Natural killer cell treated with Interleukin-12 subunit alpha and Interleukin-12 subunit beta and Interleukin-15 and Interleukin-18, amount 100 ng/mL, for 72 hours (primary cell): ENCODE measurements at regions not wholly inside any gene's neighbourhood (a gene's known extent, or its start where the extent isn't known, plus 50 kb on each side); places are given as distances from the start of the nearest gene placed in this dataset.

Experiments
- ATAC-seq, 2 donors: fragments of 150-1000 bp; cut with Tn5 transposase in 1 of 2; sonication (Bioruptor Pico), chemical (Tn5 transposase) in 1 of 2; 2 replicates each; pipeline ENCODE4 v1.10.0; 2021
- DNase-seq: peaks from one replicate; pipeline ENCODE4 v3.0.0; 2022; ENCODE audit warnings: low spot score
- H3K27ac Mint-ChIP-seq, 2 donors: 1 replicate in 1 of 2; 2 replicates in 1 of 2; pipeline ENCODE4 v1.8.0; 2022; ENCODE audit warnings: mixed read lengths in 2 of 2, mild to moderate bottlenecking in 1 of 2, moderate library complexity in 1 of 2
- H3K27me3 Mint-ChIP-seq, 2 donors: 1 replicate in 1 of 2; 2 replicates in 1 of 2; pipeline ENCODE4 v1.8.0; 2022; ENCODE audit warnings: mixed read lengths in 2 of 2
- H3K36me3 Mint-ChIP-seq: one replicate; pipeline ENCODE4 v1.8.0; 2022; ENCODE audit warnings: mixed read lengths
- H3K4me1 Mint-ChIP-seq, 2 donors: 1 replicate in 1 of 2; 2 replicates in 1 of 2; pipeline ENCODE4 v1.8.0; 2022; ENCODE audit warnings: low read depth in 2 of 2, mixed read lengths in 2 of 2, mild to moderate bottlenecking in 1 of 2
- H3K4me3 Mint-ChIP-seq: one replicate; pipeline ENCODE4 v1.8.0; 2022; ENCODE audit warnings: mixed read lengths
- H3K9me3 Mint-ChIP-seq: 2 replicates; pipeline ENCODE4 v1.8.0; 2022; ENCODE audit warnings: mixed read lengths

DNA sequence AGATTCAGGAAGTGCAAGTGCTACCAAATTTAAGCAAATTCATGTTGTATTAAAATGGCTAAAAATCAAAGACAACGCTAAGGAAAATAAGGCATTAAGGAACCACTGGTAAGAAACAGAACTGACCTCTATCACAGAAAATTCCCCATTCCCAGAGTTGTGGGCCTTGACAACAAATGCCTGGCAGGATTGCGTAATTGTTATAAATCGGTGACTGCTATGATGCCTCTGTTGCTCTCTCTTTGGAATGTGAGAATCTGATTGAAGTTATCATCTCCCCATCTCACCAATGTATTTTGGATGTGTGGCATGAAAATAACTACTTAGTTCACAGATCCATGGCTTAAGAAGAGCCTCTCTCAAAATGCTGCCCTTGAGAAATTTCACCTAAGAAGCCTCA is 257.3 kb downstream of the OGFRL1 start:
- ATAC-seq: no peak
- peaks cover 4% of the 10 kb centered on the region for H3K36me3 Mint-ChIP-seq
- H3K4me3 Mint-ChIP-seq: no peak overlapping the region
- DNase-seq: no peak
- H3K27me3 Mint-ChIP-seq: no peaks in the 10 kb centered on the region
- no peak overlapping the region for H3K27ac Mint-ChIP-seq
- no peaks in the 10 kb centered on the region for H3K9me3 Mint-ChIP-seq
- no peaks in the 10 kb centered on the region for H3K4me1 Mint-ChIP-seq

- H3K36me3 Mint-ChIP-seq: peaks cover 9% of the 10 kb centered on the region
- no peak overlapping the region for H3K27ac Mint-ChIP-seq
- no peak overlapping the region for H3K4me3 Mint-ChIP-seq
- DNase-seq (no peak), ATAC-seq (no peak)
- no peaks in the 10 kb centered on the region for H3K27me3 Mint-ChIP-seq
- H3K9me3 Mint-ChIP-seq: peaks cover 13% of the 10 kb centered on the region
- H3K4me1 Mint-ChIP-seq: no peaks in the 10 kb centered on the region
These were observed 263.2 kb downstream of the OGFRL1 start for GRCh38 chr6:71551798-71552197.

- Mint-ChIP-seq H3K4me1 (no peaks in the 10 kb centered on the region), H3K4me3 (no peak overlapping the region), H3K27me3 (no peaks in the 10 kb centered on the region), H3K36me3 (peaks cover 12% of the 10 kb centered on the region), H3K9me3 (peaks cover 24% of the 10 kb centered on the region), H3K27ac (no peak overlapping the region)
- no peak for DNase-seq
- no peak for ATAC-seq
These were observed 267.5 kb downstream of the OGFRL1 start for GRCh38 chr6:71556141-71556540.

- no peak overlapping the region for H3K27ac Mint-ChIP-seq
- peaks cover 12% of the 10 kb centered on the region for H3K36me3 Mint-ChIP-seq
- DNase-seq (no peak), ATAC-seq (no peak)
- no peak overlapping the region for H3K4me3 Mint-ChIP-seq
- no peaks in the 10 kb centered on the region for H3K4me1 Mint-ChIP-seq
- peaks cover 17% of the 10 kb centered on the region for H3K9me3 Mint-ChIP-seq
- no peaks in the 10 kb centered on the region for H3K27me3 Mint-ChIP-seq
These were observed 270.4 kb downstream of the OGFRL1 start for GRCh38 chr6:71558974-71559373.

DNA sequence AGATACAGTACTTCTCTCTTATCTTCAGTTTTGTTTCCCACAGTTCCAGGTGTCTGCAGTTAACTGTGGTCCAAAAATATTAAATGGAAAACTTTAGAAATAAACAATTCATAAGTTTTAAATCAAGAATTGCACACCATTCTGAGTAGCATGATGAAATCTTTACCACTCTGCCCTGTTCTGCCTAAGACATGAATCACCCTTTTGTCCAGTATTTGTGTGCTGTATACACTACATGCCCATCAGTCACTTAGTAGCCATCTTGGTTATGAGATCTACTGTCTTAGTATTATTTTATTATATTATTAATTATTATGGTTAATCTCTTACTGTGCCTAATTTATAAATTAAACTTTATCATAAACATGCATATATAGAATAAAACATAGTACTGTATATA is 279.0 kb downstream of the OGFRL1 start:
- Mint-ChIP-seq H3K4me3 (no peak overlapping the region), H3K36me3 (no peaks in the 10 kb centered on the region), H3K9me3 (no peaks in the 10 kb centered on the region), H3K27ac (no peak overlapping the region), H3K27me3 (no peaks in the 10 kb centered on the region), H3K4me1 (no peaks in the 10 kb centered on the region)
- ATAC-seq (no peak), DNase-seq (no peak)

- no peaks in the 10 kb centered on the region for H3K36me3 Mint-ChIP-seq
- no peaks in the 10 kb centered on the region for H3K27me3 Mint-ChIP-seq
- ATAC-seq: no peak
- DNase-seq: no peak
- H3K4me3 Mint-ChIP-seq: no peak overlapping the region
- H3K27ac Mint-ChIP-seq: no peak overlapping the region
- peaks cover 4% of the 10 kb centered on the region for H3K9me3 Mint-ChIP-seq
- no peaks in the 10 kb centered on the region for H3K4me1 Mint-ChIP-seq
These were observed 289.2 kb downstream of the OGFRL1 start for GRCh38 chr6:71577766-71578165.

GRCh38 chr6:71579902-71580301 is 291.3 kb downstream of the OGFRL1 start:
- Mint-ChIP-seq H3K27me3 (no peaks in the 10 kb centered on the region), H3K4me3 (no peak overlapping the region), H3K27ac (no peak overlapping the region), H3K4me1 (no peaks in the 10 kb centered on the region), H3K9me3 (peaks cover 4% of the 10 kb centered on the region), H3K36me3 (no peaks in the 10 kb centered on the region)
- ATAC-seq (no peak), DNase-seq (no peak)

- no peak overlapping the region for H3K27ac Mint-ChIP-seq
- H3K9me3 Mint-ChIP-seq: peaks cover 4% of the 10 kb centered on the region
- no peaks in the 10 kb centered on the region for H3K27me3 Mint-ChIP-seq
These were observed 294.2 kb downstream of the OGFRL1 start for GRCh38 chr6:71582820-71583219.

DNA sequence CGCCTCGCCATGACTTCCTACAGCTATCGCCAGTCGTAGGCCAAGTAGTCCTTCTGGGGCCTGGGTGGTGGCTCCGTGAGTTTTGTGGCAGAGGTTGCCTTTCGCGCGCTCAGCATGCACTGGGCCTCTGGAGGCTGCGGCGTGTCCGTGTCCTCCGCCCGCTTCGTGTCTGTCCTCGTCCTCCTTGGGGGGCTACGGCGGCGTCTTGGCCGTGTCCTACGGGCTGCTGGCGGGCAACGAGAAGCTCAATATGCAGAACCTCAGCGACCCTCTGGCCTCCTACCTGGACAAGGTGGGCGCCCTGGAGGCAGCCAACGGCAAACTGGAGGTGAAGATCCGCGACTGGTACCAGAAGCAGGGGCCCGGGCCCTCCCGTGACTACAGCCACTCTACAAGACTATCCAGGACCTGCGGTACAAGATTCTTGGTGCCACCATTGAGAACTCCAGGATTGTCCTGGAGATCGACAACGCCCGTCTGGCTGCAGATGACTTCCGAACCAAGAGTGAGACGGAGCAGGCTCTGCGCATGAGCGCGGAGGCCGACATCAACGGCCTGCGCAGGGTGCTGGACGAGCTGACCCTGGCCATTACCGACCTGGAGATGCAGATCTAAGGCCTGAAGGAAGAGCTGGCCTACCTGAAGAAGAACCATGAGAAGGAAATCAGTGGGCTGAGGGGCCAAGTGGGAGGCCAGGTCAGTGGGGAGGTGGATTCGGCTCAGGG is 296.3 kb downstream of the OGFRL1 start:
- Mint-ChIP-seq H3K4me3 (no peak overlapping the region), H3K9me3 (peaks cover 4% of the 10 kb centered on the region), H3K27me3 (no peaks in the 10 kb centered on the region), H3K36me3 (no peaks in the 10 kb centered on the region), H3K27ac (no peak overlapping the region), H3K4me1 (no peaks in the 10 kb centered on the region)
- ATAC-seq (no peak), DNase-seq (no peak)

More at GRCh38 chr6:71582820-71583219, 294.2 kb downstream of the OGFRL1 start:
- H3K36me3 Mint-ChIP-seq: no peaks in the 10 kb centered on the region
- H3K4me1 Mint-ChIP-seq: no peaks in the 10 kb centered on the region
- DNase-seq (no peak), ATAC-seq (no peak)
- no peak overlapping the region for H3K4me3 Mint-ChIP-seq

DNA sequence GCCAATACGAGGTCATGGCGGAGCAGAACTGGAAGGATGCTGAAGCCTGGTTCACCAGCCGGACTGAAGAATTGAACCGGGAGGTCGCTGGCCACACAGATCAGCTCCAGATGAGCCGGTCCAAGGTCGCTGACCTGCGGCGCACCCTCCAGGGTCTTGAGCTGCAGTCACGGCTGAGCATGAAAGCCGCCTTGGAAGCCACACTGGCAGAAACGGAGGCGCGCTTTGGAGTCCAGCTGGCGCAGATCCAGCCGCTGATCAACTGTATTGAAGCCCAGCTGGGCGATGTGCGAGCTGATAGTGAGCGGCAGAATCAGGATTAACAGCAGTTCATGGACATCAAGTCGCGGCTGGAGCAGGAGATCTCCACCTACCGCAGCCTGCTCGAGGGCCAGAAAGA is 296.9 kb downstream of the OGFRL1 start:
- H3K27ac Mint-ChIP-seq: no peak overlapping the region
- no peaks in the 10 kb centered on the region for H3K36me3 Mint-ChIP-seq
- peaks cover 4% of the 10 kb centered on the region for H3K9me3 Mint-ChIP-seq
- H3K27me3 Mint-ChIP-seq: no peaks in the 10 kb centered on the region
- DNase-seq (no peak), ATAC-seq (no peak)
- no peak overlapping the region for H3K4me3 Mint-ChIP-seq
- no peaks in the 10 kb centered on the region for H3K4me1 Mint-ChIP-seq

DNA sequence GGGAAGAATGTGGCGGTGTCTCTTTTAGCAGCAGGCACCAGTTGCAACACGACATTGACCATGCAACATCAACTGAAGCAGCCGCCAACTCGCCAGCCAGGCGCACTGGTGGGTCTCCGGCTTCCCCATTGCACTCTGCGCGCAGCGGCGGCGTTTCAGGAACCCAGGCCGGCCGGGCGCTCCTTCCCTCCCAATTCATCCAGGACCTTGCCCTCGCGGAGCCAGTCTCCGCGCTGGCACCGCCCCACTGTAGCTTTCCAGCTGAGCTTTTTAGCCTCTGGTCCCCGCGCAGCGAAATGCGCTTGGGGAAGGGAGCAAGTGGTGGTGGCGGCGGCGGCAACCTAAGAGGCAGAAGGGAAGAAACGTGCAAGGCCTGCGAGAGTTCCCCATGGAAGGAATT is 297.9 kb upstream of the RIMS1 start:
- ATAC-seq: no peak
- no peaks in the 10 kb centered on the region for H3K9me3 Mint-ChIP-seq
- no peak overlapping the region for H3K27ac Mint-ChIP-seq
- H3K27me3 Mint-ChIP-seq: no peaks in the 10 kb centered on the region
- H3K4me3 Mint-ChIP-seq: no peak overlapping the region
- no peaks in the 10 kb centered on the region for H3K36me3 Mint-ChIP-seq
- H3K4me1 Mint-ChIP-seq: no peaks in the 10 kb centered on the region
- no peak for DNase-seq

DNA sequence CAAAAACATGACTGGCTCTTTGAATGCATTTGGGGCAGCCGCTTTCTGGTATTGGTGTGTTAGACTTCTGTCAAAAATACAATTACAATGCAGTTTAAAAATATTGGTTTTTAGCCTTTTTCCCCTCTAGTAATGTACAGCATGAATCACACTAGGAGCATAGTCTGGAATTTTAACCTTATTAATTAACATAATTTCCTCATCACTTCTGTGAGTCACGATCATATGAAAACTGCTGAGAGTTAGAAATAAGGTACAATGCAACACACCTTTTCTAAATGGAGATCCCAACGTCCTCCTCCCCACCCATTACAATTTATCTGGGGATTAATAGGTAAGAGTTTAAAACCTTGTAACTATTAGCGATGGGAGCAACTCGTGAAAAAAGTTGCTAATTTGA is 297.1 kb upstream of the RIMS1 start:
- Mint-ChIP-seq H3K4me3 (no peak overlapping the region), H3K27me3 (no peaks in the 10 kb centered on the region), H3K36me3 (no peaks in the 10 kb centered on the region), H3K9me3 (no peaks in the 10 kb centered on the region), H3K4me1 (no peaks in the 10 kb centered on the region), H3K27ac (no peak overlapping the region)
- DNase-seq (no peak), ATAC-seq (no peak)

DNA sequence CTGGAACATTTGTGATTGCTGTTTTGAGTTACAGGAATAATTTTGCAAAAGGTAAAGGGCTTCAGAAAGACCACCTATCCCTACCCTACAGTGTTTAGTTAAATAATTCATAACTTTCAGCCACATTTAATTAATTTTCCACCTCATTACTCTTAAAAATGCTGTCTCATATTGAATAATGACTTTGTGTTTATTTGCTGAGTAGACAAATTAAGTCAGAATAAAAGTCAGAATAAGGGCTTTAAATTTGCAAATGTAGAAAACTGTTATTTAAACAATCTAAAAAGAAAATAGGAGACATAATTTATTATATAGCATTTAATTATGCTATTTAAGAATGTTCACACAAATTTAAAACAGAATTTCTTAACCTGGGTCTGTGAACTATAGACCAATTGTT is 293.7 kb upstream of the RIMS1 start:
- ATAC-seq: no peak
- DNase-seq: no peak
- Mint-ChIP-seq H3K36me3 (no peaks in the 10 kb centered on the region), H3K4me1 (no peaks in the 10 kb centered on the region), H3K4me3 (no peak overlapping the region), H3K9me3 (no peaks in the 10 kb centered on the region), H3K27me3 (no peaks in the 10 kb centered on the region), H3K27ac (no peak overlapping the region)

DNA sequence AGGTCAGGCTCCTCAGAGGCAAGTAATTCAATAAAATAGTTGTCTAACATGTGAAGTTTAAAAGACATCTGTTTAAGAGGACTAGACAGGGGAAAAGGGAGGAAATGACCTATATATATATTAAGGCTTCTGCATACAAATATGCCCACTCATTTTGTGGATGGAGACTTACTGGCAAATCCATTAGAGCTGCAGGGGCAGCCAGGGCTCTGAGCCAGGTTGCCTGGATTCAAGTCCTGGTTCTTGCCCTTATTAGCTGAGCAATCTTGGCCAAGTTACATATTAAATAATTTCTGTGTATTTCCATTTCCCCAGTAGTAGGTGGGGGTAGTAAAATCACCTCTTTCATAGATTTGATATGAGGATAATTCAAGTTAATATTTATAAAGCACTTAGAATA is 287.0 kb upstream of the RIMS1 start:
- no peaks in the 10 kb centered on the region for H3K36me3 Mint-ChIP-seq
- peaks cover 8% of the 10 kb centered on the region for H3K9me3 Mint-ChIP-seq
- ATAC-seq (no peak), DNase-seq (no peak)
- H3K4me3 Mint-ChIP-seq: no peak overlapping the region
- no peaks in the 10 kb centered on the region for H3K27me3 Mint-ChIP-seq
- no peaks in the 10 kb centered on the region for H3K4me1 Mint-ChIP-seq
- H3K27ac Mint-ChIP-seq: no peak overlapping the region

DNA sequence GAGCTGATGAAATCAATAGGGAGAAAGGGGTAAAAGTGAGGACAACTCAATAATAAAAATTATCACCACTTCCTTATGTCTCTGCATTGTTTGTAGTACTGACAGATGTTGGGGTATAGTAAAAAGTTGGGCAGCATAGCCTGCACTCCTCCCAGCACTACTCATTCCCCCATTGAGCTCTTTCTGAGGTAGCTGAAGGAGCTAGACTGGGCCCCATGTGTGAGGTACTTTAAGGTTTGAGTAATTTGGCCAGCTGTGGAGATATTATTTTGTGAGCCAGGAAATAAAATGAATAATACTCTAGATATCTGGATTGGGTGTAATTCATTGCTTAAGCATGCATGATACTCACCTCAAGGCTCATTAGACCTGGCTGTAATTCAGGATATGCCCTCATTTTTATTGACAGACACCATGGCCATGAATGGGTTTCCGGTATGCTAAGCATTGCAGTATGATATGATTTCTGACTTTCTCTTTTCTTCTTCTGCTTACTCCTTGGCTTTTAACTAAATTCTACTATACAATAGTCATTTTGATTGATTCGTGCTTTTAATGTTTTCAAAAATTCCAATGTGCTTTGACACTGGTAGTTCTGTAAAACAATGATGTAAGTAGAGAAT is 283.9 kb upstream of the RIMS1 start:
- DNase-seq: no peak
- Mint-ChIP-seq H3K36me3 (no peaks in the 10 kb centered on the region), H3K4me3 (no peak overlapping the region), H3K9me3 (peaks cover 19% of the 10 kb centered on the region), H3K4me1 (no peaks in the 10 kb centered on the region), H3K27ac (no peak overlapping the region), H3K27me3 (no peaks in the 10 kb centered on the region)
- ATAC-seq: no peak
